ENCODE measurements at regions not wholly inside any gene's neighbourhood (a gene's known extent, or its start where the extent isn't known, plus 50 kb on each side); places are given as distances from the start of the nearest gene placed in this dataset.

GRCh38 chrX:110408949-110409588 is 50.4 kb downstream of the RTL9 start:
- no peak for DNase-seq (ENCODE audit: low read depth, low spot score)

GRCh38 chrX:110409925-110410324 is 51.3 kb downstream of the RTL9 start:
- no peak for DNase-seq (ENCODE audit: low read depth, low spot score)

More at GRCh38 chrX:110408949-110409588, 50.4 kb downstream of the RTL9 start:
- no peak overlapping the region for H3K4me3 ChIP-seq (ENCODE audit: low read length)

GRCh38 chrX:110410603-110411002 is 52.0 kb downstream of the RTL9 start:
- no peak overlapping the region for H3K4me3 ChIP-seq (ENCODE audit: low read length)
- no peak for DNase-seq (ENCODE audit: low read depth, low spot score)

More at GRCh38 chrX:110409925-110410324, 51.3 kb downstream of the RTL9 start:
- H3K4me3 ChIP-seq (ENCODE audit: low read length), result no peak overlapping the region

GRCh38 chrX:110412971-110413726 is 54.5 kb downstream of the RTL9 start:
- peak; percentile 21 for DNase-seq (ENCODE audit: low read depth, low spot score)
- H3K4me3 ChIP-seq (ENCODE audit: low read length), result no peak overlapping the region

GRCh38 chrX:110413727-110414124 is 55.1 kb downstream of the RTL9 start:
- no peak for DNase-seq (ENCODE audit: low read depth, low spot score)

GRCh38 chrX:110414273-110414672 is 55.6 kb downstream of the RTL9 start:
- no peak overlapping the region for H3K4me3 ChIP-seq (ENCODE audit: low read length)
- no peak for DNase-seq (ENCODE audit: low read depth, low spot score)

More at GRCh38 chrX:110413727-110414124, 55.1 kb downstream of the RTL9 start:
- no peak overlapping the region for H3K4me3 ChIP-seq (ENCODE audit: low read length)

- H3K4me3 ChIP-seq (ENCODE audit: low read length), result no peak overlapping the region
- no peak for DNase-seq (ENCODE audit: low read depth, low spot score)
Measured at GRCh38 chrX:110414679-110415439, 56.2 kb downstream of the RTL9 start.

- H3K4me3 ChIP-seq (ENCODE audit: low read length), result no peak overlapping the region
- DNase-seq (ENCODE audit: low read depth, low spot score), result no peak
Measured at GRCh38 chrX:110415440-110416170, 57.0 kb downstream of the RTL9 start.

- DNase-seq (ENCODE audit: low read depth, low spot score), result no peak
- no peak overlapping the region for H3K4me3 ChIP-seq (ENCODE audit: low read length)
Measured at GRCh38 chrX:110417128-110417527, 58.5 kb downstream of the RTL9 start.

- H3K4me3 ChIP-seq (ENCODE audit: low read length), result no peak overlapping the region
- DNase-seq (ENCODE audit: low read depth, low spot score), result peak; percentile 20
Measured at GRCh38 chrX:110418316-110419235, 59.9 kb downstream of the RTL9 start.

- DNase-seq (ENCODE audit: low read depth, low spot score), result no peak
- no peak overlapping the region for H3K4me3 ChIP-seq (ENCODE audit: low read length)
Measured at GRCh38 chrX:110419512-110419911, 60.9 kb downstream of the RTL9 start.

GRCh38 chrX:110420771-110421499 is 62.3 kb downstream of the RTL9 start:
- no peak for DNase-seq (ENCODE audit: low read depth, low spot score)
- H3K4me3 ChIP-seq (ENCODE audit: low read length), result no peak overlapping the region

- no peak overlapping the region for H3K4me3 ChIP-seq (ENCODE audit: low read length)
Measured at GRCh38 chrX:110421500-110422455, 63.1 kb downstream of the RTL9 start.

GRCh38 chrX:110425222-110426154 is 66.8 kb downstream of the RTL9 start:
- no peak overlapping the region for H3K4me3 ChIP-seq (ENCODE audit: low read length)
- DNase-seq (ENCODE audit: low read depth, low spot score), result no peak

More at GRCh38 chrX:110421500-110422455, 63.1 kb downstream of the RTL9 start:
- DNase-seq (ENCODE audit: low read depth, low spot score), result no peak

GRCh38 chrX:110426155-110426504 is 67.5 kb downstream of the RTL9 start:
- DNase-seq (ENCODE audit: low read depth, low spot score), result no peak
- no peak overlapping the region for H3K4me3 ChIP-seq (ENCODE audit: low read length)

GRCh38 chrX:110427076-110427475 is 68.4 kb downstream of the RTL9 start:
- DNase-seq (ENCODE audit: low read depth, low spot score), result no peak
- H3K4me3 ChIP-seq (ENCODE audit: low read length), result no peak overlapping the region
